IMR-90 (cell line): ENCODE measurements at regions not wholly inside any gene's neighbourhood (a gene's known extent, or its start where the extent isn't known, plus 50 kb on each side); places are given as distances from the start of the nearest gene placed in this dataset.

ENCODE experiments used
- ATAC-seq: fragments of 200-7000 bp; cut with Tn5 transposase; 2 replicates; pipeline ENCODE4 v1.9.1; 2020; ENCODE audit warnings: low read depth, mild to moderate bottlenecking, moderate library complexity
- BruUV-seq: library from RNA; stranded (reverse); fragments of 400-500 nt; replicated peaks from 2 replicates; lab custom pipeline; 2021; lab: Mats Ljungman, UMichigan
- CTCF ChIA-PET: fragments of 300-600 bp; formaldehyde crosslinking; extraction: SDS; loops from one replicate; lab custom pipeline; 2021; ENCODE audit warnings: antibody characterized with exemption; lab: Yijun Ruan, JAX
- POLR2A ChIA-PET: fragments of 300-600 bp; sonication (Branson Sonifier 250); formaldehyde crosslinking; loops from one replicate; lab custom pipeline; 2022; ENCODE audit warnings: antibody characterized with exemption; ENCODE audit not compliant: unreplicated experiment; lab: Charles Lee
- DNase-seq: peaks from one replicate; pipeline ENCODE4 v3.0.0; 2013
- H2AFZ ChIP-seq: replicated peaks from 2 replicates; pipeline ENCODE3; 2013; ENCODE audit warnings: low read length, mild to moderate bottlenecking; ENCODE audit not compliant: poor library complexity
- H2AK5ac ChIP-seq: 2 replicates; pipeline ENCODE4 v1.6.1; 2013; ENCODE audit warnings: low read depth, low read length, inconsistent platforms
- H2AK9ac ChIP-seq: replicated peaks from 2 replicates; pipeline ENCODE3; 2013; ENCODE audit warnings: mild to moderate bottlenecking, low read depth, low read length, moderate library complexity; ENCODE audit not compliant: poor library complexity
- H2BK120ac ChIP-seq: 2 replicates; pipeline ENCODE4 v1.6.1; 2013; ENCODE audit warnings: low read depth, low read length, inconsistent platforms
- H2BK15ac ChIP-seq: 3 replicates; pipeline ENCODE4 v1.6.1; 2013; ENCODE audit warnings: low read depth, low read length, inconsistent platforms
- H2BK20ac ChIP-seq: 2 replicates; pipeline ENCODE4 v1.6.1; 2013; ENCODE audit warnings: low read depth, mild to moderate bottlenecking, inconsistent platforms, low read length, moderate library complexity
- H2BK5ac ChIP-seq: 2 replicates; pipeline ENCODE4 v1.6.1; 2013; ENCODE audit warnings: mild to moderate bottlenecking, low read depth, low read length, inconsistent platforms; ENCODE audit not compliant: poor library complexity, severe bottlenecking
- H3K14ac ChIP-seq: replicated peaks from 2 replicates; pipeline ENCODE4 v1.6.1; 2013; ENCODE audit warnings: low read depth, low read length, inconsistent platforms
- H3K18ac ChIP-seq: 2 replicates; pipeline ENCODE4 v1.6.1; 2013; ENCODE audit warnings: low read depth, low read length, control low read depth
- H3K23ac ChIP-seq: 2 replicates; pipeline ENCODE4 v1.6.1; 2013; ENCODE audit warnings: low read depth, low read length, inconsistent platforms
- H3K27ac ChIP-seq: 2 replicates; pipeline ENCODE4 v1.5.1; 2013; ENCODE audit warnings: mild to moderate bottlenecking, control low read depth, low read length; ENCODE audit not compliant: insufficient read depth
- H3K27me3 ChIP-seq: 2 replicates; pipeline ENCODE4 v1.6.1; 2013; ENCODE audit warnings: low read length; ENCODE audit not compliant: control insufficient read depth, insufficient read depth
- H3K36me3 ChIP-seq: 2 replicates; pipeline ENCODE4 v1.6.1; 2013; ENCODE audit warnings: low read length, mixed read lengths; ENCODE audit not compliant: control insufficient read depth, insufficient read depth
- H3K4ac ChIP-seq: 2 replicates; pipeline ENCODE4 v1.6.1; 2013; ENCODE audit warnings: low read depth, low read length, inconsistent platforms
- H3K4me1 ChIP-seq: 2 replicates; pipeline ENCODE4 v1.6.1; 2013; ENCODE audit warnings: low read length, mixed read lengths; ENCODE audit not compliant: control insufficient read depth, insufficient read depth
- H3K4me2 ChIP-seq: 2 replicates; pipeline ENCODE4 v1.6.1; 2013; ENCODE audit warnings: low read depth, mild to moderate bottlenecking, control low read depth, low read length, moderate library complexity
- H3K4me3 ChIP-seq: 2 replicates; pipeline ENCODE4 v1.5.1; 2013; ENCODE audit warnings: low read depth, mild to moderate bottlenecking, control low read depth, low read length, moderate library complexity; ENCODE audit not compliant: insufficient read depth
- H3K56ac ChIP-seq: 2 replicates; pipeline ENCODE4 v1.6.1; 2013; ENCODE audit warnings: low read length, inconsistent platforms; ENCODE audit not compliant: insufficient read depth; ENCODE audit errors: extremely low read depth
- H3K79me1 ChIP-seq, 2 experiments: 2 replicates each; pipeline ENCODE4 v1.6.1; 2013; ENCODE audit warnings: low read length in 2 of 2, inconsistent platforms in 1 of 2, low read depth in 1 of 2
- H3K9ac ChIP-seq: 2 replicates; pipeline ENCODE4 v1.6.1; 2013; ENCODE audit warnings: low read depth, low read length, control low read depth
- H3K9me1 ChIP-seq: 2 replicates; pipeline ENCODE4 v1.6.1; 2013; ENCODE audit warnings: low read length, inconsistent platforms; ENCODE audit not compliant: insufficient read depth
- H3K9me3 ChIP-seq: 2 replicates; pipeline ENCODE4 v1.6.1; 2013; ENCODE audit warnings: low read length; ENCODE audit not compliant: control insufficient read depth, insufficient read depth
- H4K20me1 ChIP-seq: 2 replicates; pipeline ENCODE4 v1.6.1; 2013; ENCODE audit warnings: low read length, inconsistent platforms; ENCODE audit not compliant: insufficient read depth
- H4K5ac ChIP-seq: 2 replicates; pipeline ENCODE4 v1.6.1; 2013; ENCODE audit warnings: mild to moderate bottlenecking, low read depth, low read length, control low read depth
- H4K8ac ChIP-seq, 2 experiments: 2 replicates each; pipeline ENCODE4 v1.6.1; 2013; ENCODE audit warnings: low read depth in 2 of 2, low read length in 2 of 2, control low read depth in 1 of 2, inconsistent platforms in 1 of 2
- H4K91ac ChIP-seq: 2 replicates; pipeline ENCODE4 v1.6.1; 2013; ENCODE audit warnings: low read depth, low read length, inconsistent platforms; ENCODE audit not compliant: insufficient read depth
- BHLHE40 ChIP-seq: fragments of 150-350 bp; IDR thresholded peaks from 2 replicates; pipeline ENCODE4 v1.6.1; 2016; ENCODE audit warnings: mild to moderate bottlenecking, low read depth, low read length
- CEBPB ChIP-seq: IDR thresholded peaks from 2 replicates; pipeline ENCODE4 v1.6.1; 2012; ENCODE audit warnings: low read depth, low read length, improper control_type of control experiment
- CHD1 ChIP-seq: IDR thresholded peaks from 2 replicates; pipeline ENCODE4 v1.6.1; 2012; ENCODE audit warnings: low read depth, low read length, improper control_type of control experiment
- FOS ChIP-seq: fragments of 150-350 bp; IDR thresholded peaks from 2 replicates; pipeline ENCODE4 v1.6.1; 2016; ENCODE audit warnings: low read depth, low read length
- MAFK ChIP-seq: IDR thresholded peaks from 2 replicates; pipeline ENCODE4 v1.6.1; 2012; ENCODE audit warnings: low read depth, low read length, improper control_type of control experiment
- MAZ ChIP-seq: IDR thresholded peaks from 2 replicates; pipeline ENCODE4 v1.6.1; 2012; ENCODE audit warnings: low read depth, mild to moderate bottlenecking, low read length, improper control_type of control experiment, moderate library complexity, borderline replicate concordance
- MXI1 ChIP-seq: IDR thresholded peaks from 2 replicates; pipeline ENCODE4 v1.6.1; 2012; ENCODE audit warnings: low read depth, mild to moderate bottlenecking, low read length, moderate library complexity, borderline replicate concordance
- NFE2L2 ChIP-seq: fragments of 150-350 bp; IDR thresholded peaks from 2 replicates; pipeline ENCODE4 v1.6.1; 2016; ENCODE audit warnings: low read depth, mild to moderate bottlenecking, low read length
- POLR2A ChIP-seq: IDR thresholded peaks from 2 replicates; pipeline ENCODE4 v1.6.1; 2012; ENCODE audit warnings: mild to moderate bottlenecking, low read depth, low read length
- RAD21 ChIP-seq: IDR thresholded peaks from 2 replicates; pipeline ENCODE4 v1.6.1; 2012; ENCODE audit warnings: low read length, improper control_type of control experiment
- RCOR1 ChIP-seq: IDR thresholded peaks from 2 replicates; pipeline ENCODE4 v1.6.1; 2012; ENCODE audit warnings: mild to moderate bottlenecking, low read length, improper control_type of control experiment; ENCODE audit not compliant: insufficient replicate concordance
- WGBS, 2 experiments: methylation state at CpG; one replicate each; pipeline versions ENCODE4 v1.1.5 to v1.1.7; 2013; ENCODE audit warnings: missing lambda C conversion rate in 2 of 2; ENCODE audit not compliant: insufficient read length in 1 of 2; ENCODE audit errors: extremely low coverage in 2 of 2; 5-methylcytosine and 5-hydroxymethylcytosine counted together
- dilution Hi-C: fragments of 300-500 bp; cut with HindIII; formaldehyde crosslinking; loops from one replicate; pipeline ENCODE4 v1.14.3; 2018; ENCODE audit warnings: low sequenced_read_pairs; ENCODE audit not compliant: unreplicated experiment
- in situ Hi-C: fragments of 300-500 bp; cut with MboI; formaldehyde crosslinking; loops from 3 replicates; pipeline ENCODE4 v1.14.3; 2019; ENCODE audit warnings: low sequenced_read_pairs, inconsistent platforms, mixed read lengths
- intact Hi-C: fragments of 100-400 bp; cut with micrococcal nuclease; formaldehyde crosslinking; loops from 2 replicates; pipeline ENCODE4 v1.10.0; 2022
- TF ChIP-seq, protein P1 (sequence below): conservative IDR thresholded peaks from 2 replicates; pipeline ENCODE4 v1.5.1; 2012; ENCODE audit warnings: mild to moderate bottlenecking, low read depth, low read length, improper control_type of control experiment
- TF ChIP-seq, protein P2 (sequence below): fragments of 150-350 bp; IDR thresholded peaks from 2 replicates; pipeline ENCODE4 v1.6.1; 2017; ENCODE audit warnings: mild to moderate bottlenecking, antibody characterized with exemption, low read length, low read depth

DNA sequence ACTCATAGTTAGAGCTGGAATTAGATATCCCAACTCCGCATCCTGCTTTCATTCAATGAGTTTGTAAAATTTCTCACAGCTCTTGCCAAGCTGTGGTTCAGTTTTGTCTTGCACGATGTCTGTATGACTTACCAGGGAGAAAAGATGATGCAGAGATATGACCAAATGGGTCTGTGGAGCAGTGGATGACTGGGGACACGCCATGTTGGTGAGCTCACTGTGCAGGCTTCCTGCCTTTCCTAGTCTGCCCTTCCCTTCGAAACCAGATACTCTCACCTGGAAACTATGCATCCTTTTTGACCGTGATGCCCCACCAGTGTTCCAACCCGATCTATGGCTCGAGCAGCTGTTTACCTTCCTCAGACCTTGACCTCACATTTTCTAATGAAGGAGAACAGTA, 262.7 kb upstream of the BMP2 start:
- Histone ChIP-seq H3K9me3 (no peaks in the 10 kb centered on the region), H3K27me3 (no peaks in the 10 kb centered on the region), H3K18ac (no peak overlapping the region), H4K20me1 (no peaks in the 10 kb centered on the region), H3K27ac (no peak overlapping the region), H4K5ac (no peak overlapping the region), H3K4me2 (no peak overlapping the region), H2BK15ac (no peak overlapping the region), H3K14ac (no peak overlapping the region), H2AFZ (no peak overlapping the region), H4K8ac (no peak overlapping the region), H2AK9ac (no peak overlapping the region), H2BK120ac (no peak overlapping the region), H3K23ac (no peak overlapping the region), H3K56ac (no peak overlapping the region), H3K9ac (no peak overlapping the region), H4K91ac (no peak overlapping the region), H2AK5ac (no peak overlapping the region), H2BK20ac (no peak overlapping the region), H3K4me3 (no peak overlapping the region), H3K4ac (0 out of 2 replicates have a peak overlapping the region, but pooled peaks have one; percentile 4), H2BK5ac (no peak overlapping the region), H3K9me1 (no peaks in the 10 kb centered on the region), H3K36me3 (no peaks in the 10 kb centered on the region), H3K79me1 (no peaks in the 10 kb centered on the region), H3K4me1 (no peaks in the 10 kb centered on the region)
- dilution Hi-C loops, result no loop called here
- DNase-seq (peak; percentile 11), ATAC-seq (no peak)
- ChIA-PET CTCF (no interaction called here), POLR2A (no interaction called here)
- BruUV-seq, result no TSS peak
- in situ Hi-C loops, result no loop called here
- TF ChIP-seq FOS (no peak), CHD1 (no peak), MXI1 (no peak), MAZ (no peak), CEBPB (no peak), RAD21 (no peak), POLR2A (no peak), RCOR1 (no peak), MAFK (no peak), BHLHE40 (no peak), NFE2L2 (no peak)
- TF ChIP-seq, protein P1, sequence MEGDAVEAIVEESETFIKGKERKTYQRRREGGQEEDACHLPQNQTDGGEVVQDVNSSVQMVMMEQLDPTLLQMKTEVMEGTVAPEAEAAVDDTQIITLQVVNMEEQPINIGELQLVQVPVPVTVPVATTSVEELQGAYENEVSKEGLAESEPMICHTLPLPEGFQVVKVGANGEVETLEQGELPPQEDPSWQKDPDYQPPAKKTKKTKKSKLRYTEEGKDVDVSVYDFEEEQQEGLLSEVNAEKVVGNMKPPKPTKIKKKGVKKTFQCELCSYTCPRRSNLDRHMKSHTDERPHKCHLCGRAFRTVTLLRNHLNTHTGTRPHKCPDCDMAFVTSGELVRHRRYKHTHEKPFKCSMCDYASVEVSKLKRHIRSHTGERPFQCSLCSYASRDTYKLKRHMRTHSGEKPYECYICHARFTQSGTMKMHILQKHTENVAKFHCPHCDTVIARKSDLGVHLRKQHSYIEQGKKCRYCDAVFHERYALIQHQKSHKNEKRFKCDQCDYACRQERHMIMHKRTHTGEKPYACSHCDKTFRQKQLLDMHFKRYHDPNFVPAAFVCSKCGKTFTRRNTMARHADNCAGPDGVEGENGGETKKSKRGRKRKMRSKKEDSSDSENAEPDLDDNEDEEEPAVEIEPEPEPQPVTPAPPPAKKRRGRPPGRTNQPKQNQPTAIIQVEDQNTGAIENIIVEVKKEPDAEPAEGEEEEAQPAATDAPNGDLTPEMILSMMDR, result no peak
- TF ChIP-seq, protein P2, sequence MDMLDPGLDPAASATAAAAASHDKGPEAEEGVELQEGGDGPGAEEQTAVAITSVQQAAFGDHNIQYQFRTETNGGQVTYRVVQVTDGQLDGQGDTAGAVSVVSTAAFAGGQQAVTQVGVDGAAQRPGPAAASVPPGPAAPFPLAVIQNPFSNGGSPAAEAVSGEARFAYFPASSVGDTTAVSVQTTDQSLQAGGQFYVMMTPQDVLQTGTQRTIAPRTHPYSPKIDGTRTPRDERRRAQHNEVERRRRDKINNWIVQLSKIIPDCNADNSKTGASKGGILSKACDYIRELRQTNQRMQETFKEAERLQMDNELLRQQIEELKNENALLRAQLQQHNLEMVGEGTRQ, result no peak
- intact Hi-C loops, result no loop called here
- WGBS, 2 experiments, result 86% methylated on average over 1 of the region's 7 CpGs; no CpG with 5 or more reads in 1 of the 2 experiments
